ENCODE measurements at regions not wholly inside any gene's neighbourhood (a gene's known extent, or its start where the extent isn't known, plus 50 kb on each side); places are given as distances from the start of the nearest gene placed in this dataset.
"Not testable (repeated sequence)": the region's sequence is repeated elsewhere in the genome, so short reads cannot be mapped to it uniquely, and the experiment has no call there.

GRCh38 chr1:227486559-227486958 is 76.8 kb upstream of the ZNF678 start:
- CTCF ChIA-PET: no interaction called here
- POLR2A ChIA-PET: no interaction called here

GRCh38 chr1:227482023-227482299 is 81.4 kb upstream of the ZNF678 start:
- H3K4me1 ChIP-seq (ENCODE audit: control insufficient read depth, insufficient read depth, low read length): no peaks in the 10 kb centered on the region
- ChIA-PET POLR2A (interaction anchor here (1.0 kb wide), 1 partner anchor 466 kb away, joined by 3 read pairs; the partner anchor contains the start of gene WNT9A), CTCF (interaction anchor here (0.6 to 3.7 kb wide), 17 partner anchors 9 to 523 kb away, joined by 3 to 25 read pairs (median 4); no protein-coding TSS in a partner anchor)
- no peak overlapping the region for H3K4me3 ChIP-seq (ENCODE audit: low read depth, low read length)
- H3K9me3 ChIP-seq (ENCODE audit: control insufficient read depth, insufficient read depth, low read depth, low read length): no peaks in the 10 kb centered on the region
- H3K27ac ChIP-seq (ENCODE audit: extremely low read depth, low read depth, low read length): no peak overlapping the region
- TF ChIP-seq ZNF223 (tag by site-specific recombination; IDR thresholded peaks at IDR 0.05) (no peak), ZNF660 (tag by site-specific recombination; IDR thresholded peaks at IDR 0.05) (no peak)
- no peaks in the 10 kb centered on the region for H3K36me3 ChIP-seq (ENCODE audit: control insufficient read depth in 2 of 2, insufficient read depth in 1 of 2, low read length in 2 of 2)

More at GRCh38 chr1:227486559-227486958, 76.8 kb upstream of the ZNF678 start:
- no peaks in the 10 kb centered on the region for H3K9me3 ChIP-seq (ENCODE audit: control insufficient read depth, insufficient read depth, low read depth, low read length)
- H3K36me3 ChIP-seq (ENCODE audit: control insufficient read depth in 2 of 2, insufficient read depth in 1 of 2, low read length in 2 of 2): no peaks in the 10 kb centered on the region
- TF ChIP-seq BCL11B (tag by site-specific recombination; IDR thresholded peaks at IDR 0.05; ENCODE audit: low read depth): no peak
- no peak overlapping the region for H3K4me3 ChIP-seq (ENCODE audit: low read depth, low read length)
- no peak overlapping the region for H3K27ac ChIP-seq (ENCODE audit: extremely low read depth, low read depth, low read length)
- H3K4me1 ChIP-seq (ENCODE audit: control insufficient read depth, insufficient read depth, low read length): no peaks in the 10 kb centered on the region

DNA sequence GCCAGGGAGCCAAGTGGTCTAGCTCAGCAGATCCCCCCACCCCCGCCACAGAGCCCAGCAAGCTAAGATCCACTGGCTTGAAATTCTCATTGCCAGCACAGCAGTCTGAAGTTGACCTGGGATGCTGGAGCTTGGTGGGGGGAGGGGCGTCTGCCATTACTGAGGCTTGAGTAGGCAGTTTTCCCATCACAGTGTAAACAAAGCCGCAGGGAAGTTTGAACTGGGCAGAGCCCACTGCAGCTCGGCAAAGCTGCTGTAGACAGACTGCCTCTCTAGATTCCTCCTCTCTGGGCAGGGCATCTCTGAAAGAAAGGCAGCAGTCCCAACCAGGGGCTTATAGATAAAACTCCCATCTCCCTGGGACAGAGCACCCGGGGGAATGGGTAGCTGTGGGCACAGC is 89.3 kb upstream of the ZNF678 start:
- ChIA-PET POLR2A (interaction anchor here (0.6 kb wide), 1 partner anchor 530 kb away, joined by 4 read pairs; no protein-coding TSS in a partner anchor), CTCF (interaction anchor here (0.6 to 1.0 kb wide), 2 partner anchors 26 to 113 kb away, joined by 3 read pairs; no protein-coding TSS in a partner anchor)
- H3K4me1 ChIP-seq (ENCODE audit: control insufficient read depth, insufficient read depth, low read length); H3K27ac ChIP-seq (ENCODE audit: extremely low read depth, low read depth, low read length); H3K36me3 ChIP-seq (ENCODE audit: control insufficient read depth in 2 of 2, insufficient read depth in 1 of 2, low read length in 2 of 2); H3K4me3 ChIP-seq (ENCODE audit: low read depth, low read length); H3K9me3 ChIP-seq (ENCODE audit: control insufficient read depth, insufficient read depth, low read depth, low read length): not testable (repeated sequence)
- TF ChIP-seq, protein P1, sequence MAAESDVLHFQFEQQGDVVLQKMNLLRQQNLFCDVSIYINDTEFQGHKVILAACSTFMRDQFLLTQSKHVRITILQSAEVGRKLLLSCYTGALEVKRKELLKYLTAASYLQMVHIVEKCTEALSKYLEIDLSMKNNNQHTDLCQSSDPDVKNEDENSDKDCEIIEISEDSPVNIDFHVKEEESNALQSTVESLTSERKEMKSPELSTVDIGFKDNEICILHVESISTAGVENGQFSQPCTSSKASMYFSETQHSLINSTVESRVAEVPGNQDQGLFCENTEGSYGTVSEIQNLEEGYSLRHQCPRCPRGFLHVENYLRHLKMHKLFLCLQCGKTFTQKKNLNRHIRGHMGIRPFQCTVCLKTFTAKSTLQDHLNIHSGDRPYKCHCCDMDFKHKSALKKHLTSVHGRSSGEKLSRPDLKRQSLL (tag by site-specific recombination; IDR thresholded peaks at IDR 0.05): peak; percentile 44; the same call in 1 of the 2 replicates

GRCh38 chr1:227472772-227473171 is 90.6 kb upstream of the ZNF678 start:
- Histone ChIP-seq H3K4me1 (ENCODE audit: control insufficient read depth, insufficient read depth, low read length) (no peaks in the 10 kb centered on the region), H3K36me3 (ENCODE audit: control insufficient read depth in 2 of 2, insufficient read depth in 1 of 2, low read length in 2 of 2) (no peaks in the 10 kb centered on the region), H3K4me3 (ENCODE audit: low read depth, low read length) (no peak overlapping the region), H3K27ac (ENCODE audit: extremely low read depth, low read depth, low read length) (no peak overlapping the region), H3K9me3 (ENCODE audit: control insufficient read depth, insufficient read depth, low read depth, low read length) (no peaks in the 10 kb centered on the region)
- CTCF ChIA-PET: interaction anchor here (0.9 to 1.8 kb wide), 2 partner anchors 8 to 14 kb away, joined by 4 to 6 read pairs; no protein-coding TSS in a partner anchor
- no peak for TF ChIP-seq ZNF629 (tag by site-specific recombination; IDR thresholded peaks at IDR 0.05)
- TF ChIP-seq ZNF658 (tag by site-specific recombination; IDR thresholded peaks at IDR 0.05): no peak
- no peak for TF ChIP-seq ZNF692 (tag by site-specific recombination; IDR thresholded peaks at IDR 0.05)
- no peak for TF ChIP-seq ZNF362 (tag by site-specific recombination; IDR thresholded peaks at IDR 0.05)
- TF ChIP-seq, protein P2, sequence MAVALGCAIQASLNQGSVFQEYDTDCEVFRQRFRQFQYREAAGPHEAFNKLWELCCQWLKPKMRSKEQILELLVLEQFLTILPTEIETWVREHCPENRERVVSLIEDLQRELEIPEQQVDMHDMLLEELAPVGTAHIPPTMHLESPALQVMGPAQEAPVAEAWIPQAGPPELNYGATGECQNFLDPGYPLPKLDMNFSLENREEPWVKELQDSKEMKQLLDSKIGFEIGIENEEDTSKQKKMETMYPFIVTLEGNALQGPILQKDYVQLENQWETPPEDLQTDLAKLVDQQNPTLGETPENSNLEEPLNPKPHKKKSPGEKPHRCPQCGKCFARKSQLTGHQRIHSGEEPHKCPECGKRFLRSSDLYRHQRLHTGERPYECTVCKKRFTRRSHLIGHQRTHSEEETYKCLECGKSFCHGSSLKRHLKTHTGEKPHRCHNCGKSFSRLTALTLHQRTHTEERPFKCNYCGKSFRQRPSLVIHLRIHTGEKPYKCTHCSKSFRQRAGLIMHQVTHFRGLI (tag by site-specific recombination; IDR thresholded peaks at IDR 0.05): no peak
- TF ChIP-seq ZBTB17 (tag by site-specific recombination; IDR thresholded peaks at IDR 0.05): no peak
- POLR2A ChIA-PET: no interaction called here
